HUDEP-2 (cell line): ENCODE measurements at regions not wholly inside any gene's neighbourhood (a gene's known extent, or its start where the extent isn't known, plus 50 kb on each side); places are given as distances from the start of the nearest gene placed in this dataset.

ENCODE experiments used
- DNase-seq, 76 experiments: peaks; one replicate each; lab custom pipeline; 2025; ENCODE audit not compliant: unreplicated experiment in 76 of 76; lab: John Stamatoyannopoulos, UW

DNA sequence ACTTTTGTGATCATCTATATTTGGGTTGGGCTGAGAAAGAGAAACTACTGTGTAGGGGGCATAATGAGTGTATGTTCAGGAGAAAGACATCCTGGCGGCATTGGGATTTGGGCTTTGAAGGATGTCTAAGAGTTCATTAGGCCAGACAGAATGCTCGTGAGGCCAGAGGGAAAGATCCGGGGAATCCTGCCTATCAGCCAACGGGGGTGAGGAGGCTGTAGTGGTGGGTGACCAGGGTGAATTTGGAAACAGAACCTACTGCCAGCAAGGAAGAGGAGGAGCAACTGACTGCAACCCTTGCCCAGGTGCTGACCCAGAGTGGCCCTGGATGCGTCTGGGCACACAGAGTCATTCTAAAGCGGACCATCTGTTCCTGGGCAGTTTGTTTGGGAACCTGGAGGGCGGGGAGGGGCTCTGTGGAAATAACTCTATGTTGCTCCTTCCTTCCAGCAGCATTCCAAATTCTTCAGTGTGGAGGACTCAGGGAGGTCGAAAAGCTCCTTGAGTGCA, 56.9 kb upstream of the ECE1 start:
- no peak for DNase-seq

DNA sequence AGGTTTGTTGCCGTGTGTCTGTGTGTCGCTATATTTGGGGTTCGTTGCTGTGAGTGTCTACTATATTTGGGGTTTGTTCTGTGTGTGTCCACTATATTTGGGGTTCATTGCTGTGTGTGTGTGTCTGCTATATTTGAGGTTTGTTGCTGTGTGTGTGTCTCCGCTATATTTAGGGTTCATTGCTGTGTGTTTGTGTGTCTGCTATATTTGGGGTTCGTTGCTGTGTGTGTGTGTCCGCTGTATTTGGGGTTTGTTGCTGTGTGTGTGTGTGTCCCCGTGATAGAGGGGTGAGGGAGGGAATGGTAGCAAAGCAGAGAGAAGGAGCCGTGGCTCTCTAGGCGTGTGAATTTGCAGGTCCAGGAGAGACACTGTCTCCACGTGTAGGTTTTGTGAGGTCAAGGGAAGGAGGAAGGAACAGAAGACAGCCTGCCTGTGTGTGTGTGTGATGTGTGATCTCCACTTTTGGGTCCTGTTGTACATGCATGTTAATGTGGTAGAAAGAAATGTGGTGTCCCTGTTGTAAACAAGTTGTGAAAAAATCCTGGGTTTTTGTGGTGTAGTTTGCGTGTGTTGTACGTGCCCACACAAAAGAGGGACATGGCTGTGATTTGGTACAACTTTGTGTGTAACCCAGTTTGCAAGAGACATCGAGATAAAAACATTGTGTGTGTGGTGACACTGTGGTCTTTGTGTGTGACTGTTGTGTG, 56.3 kb upstream of the ECE1 start:
- no peak for DNase-seq

GRCh38 chr1:21344750-21345443, 54.6 kb upstream of the ECE1 start:
- peak in 3 of 76 experiments; percentile 13 to 17 (median 16) for DNase-seq

DNA sequence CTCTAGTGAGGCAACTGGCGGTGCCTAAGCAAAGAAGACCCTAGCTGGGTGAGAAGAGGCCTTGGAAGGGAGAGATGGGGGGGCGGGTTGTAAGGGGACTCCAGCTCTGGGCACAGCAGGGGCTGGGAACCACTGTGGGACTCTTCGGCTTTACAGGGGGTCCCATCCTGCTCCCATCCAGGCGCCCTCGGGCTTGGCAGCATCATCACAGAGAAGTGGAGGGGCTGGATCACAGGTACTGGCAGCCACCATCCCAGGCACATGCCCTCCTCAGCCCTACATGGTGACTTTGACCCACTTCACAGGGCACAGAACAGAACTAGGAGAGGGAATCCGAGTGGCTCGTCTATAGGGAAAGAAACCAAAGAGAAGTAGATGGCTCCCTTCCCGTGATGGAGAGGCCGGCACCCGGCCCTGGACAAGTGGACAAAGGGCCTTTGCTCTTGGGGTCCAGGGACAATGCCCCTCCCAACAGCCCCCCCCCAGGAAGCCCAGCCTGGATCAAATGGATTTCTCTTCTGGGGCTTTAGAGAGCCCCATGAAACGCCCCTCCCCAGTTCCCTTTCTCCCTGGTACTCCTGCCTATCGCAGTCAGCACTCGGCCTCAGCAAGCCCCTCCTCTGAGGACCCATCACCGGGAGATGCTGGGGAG, 54.0 kb upstream of the ECE1 start:
- DNase-seq, result no peak

DNA sequence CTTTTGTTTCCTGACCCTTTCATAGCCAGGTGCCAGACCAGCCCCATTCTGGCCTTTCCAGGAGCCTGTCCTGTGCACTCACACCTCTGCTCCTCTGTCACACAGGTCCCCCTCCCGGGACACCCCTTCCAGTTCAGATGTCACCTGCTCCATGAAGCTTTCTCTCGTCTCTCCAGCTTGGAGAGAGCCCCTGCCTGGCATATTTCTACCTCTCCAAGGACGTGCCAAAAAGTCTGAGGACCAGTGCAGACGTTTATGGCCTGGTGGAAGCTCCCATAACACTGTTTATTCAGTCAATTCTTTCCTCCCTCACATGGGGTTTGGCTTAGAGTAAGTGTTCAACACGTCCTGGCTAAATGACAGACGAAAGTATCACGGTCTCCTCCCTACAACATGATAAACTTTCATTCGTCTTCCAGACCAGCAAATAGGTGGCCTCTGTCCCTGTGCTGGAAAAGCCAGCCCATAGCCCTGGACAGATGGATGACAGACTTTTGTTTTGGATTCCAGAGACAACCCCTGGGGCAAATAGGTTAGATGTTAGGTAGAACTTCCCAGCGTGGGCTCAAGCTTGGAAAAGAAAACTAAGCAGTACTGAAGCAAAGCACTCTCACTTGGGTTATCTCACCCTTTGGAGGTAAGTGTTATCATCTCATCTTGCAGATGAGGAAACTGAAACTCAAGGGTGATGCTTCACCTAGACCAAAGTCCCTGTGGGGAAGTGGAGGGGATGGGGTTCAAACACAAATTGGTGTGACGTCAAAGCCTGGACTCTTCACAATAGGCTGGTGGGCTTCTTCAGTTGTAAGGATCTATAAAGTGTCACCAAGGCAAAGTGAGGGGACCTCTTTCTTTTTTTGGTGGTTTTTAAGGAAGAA, 52.9 kb upstream of the ECE1 start:
- peak in 1 of 76 experiments; percentile 12 for DNase-seq

DNA sequence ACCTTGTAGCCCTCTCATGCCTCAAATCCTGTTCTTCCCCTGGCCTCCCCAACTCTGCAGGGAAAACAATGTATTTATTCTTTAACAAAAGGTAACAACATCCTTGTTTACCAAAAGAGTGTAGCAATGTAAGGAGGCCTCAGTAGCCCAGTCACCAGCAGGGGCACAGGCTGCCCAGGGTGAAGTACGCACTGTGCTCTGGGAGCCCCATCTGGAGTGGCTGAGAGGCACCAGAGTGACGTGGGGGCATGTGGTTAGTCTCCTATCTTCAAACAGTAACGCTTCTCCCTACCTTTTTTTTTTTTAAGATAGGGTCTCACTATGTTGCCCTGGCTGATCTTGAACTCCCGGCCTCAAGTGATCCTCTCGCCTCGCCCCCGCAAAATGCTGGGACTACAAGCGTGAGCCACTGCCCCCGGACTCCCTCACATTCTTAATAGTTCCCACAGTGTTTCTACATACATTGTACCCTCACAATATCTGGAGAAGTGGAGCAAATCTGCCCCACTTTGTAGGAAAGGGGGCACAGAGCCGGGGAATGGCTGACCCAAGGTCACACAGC, 51.3 kb upstream of the ECE1 start:
- DNase-seq, result peak in 1 of 76 experiments; percentile 22

DNA sequence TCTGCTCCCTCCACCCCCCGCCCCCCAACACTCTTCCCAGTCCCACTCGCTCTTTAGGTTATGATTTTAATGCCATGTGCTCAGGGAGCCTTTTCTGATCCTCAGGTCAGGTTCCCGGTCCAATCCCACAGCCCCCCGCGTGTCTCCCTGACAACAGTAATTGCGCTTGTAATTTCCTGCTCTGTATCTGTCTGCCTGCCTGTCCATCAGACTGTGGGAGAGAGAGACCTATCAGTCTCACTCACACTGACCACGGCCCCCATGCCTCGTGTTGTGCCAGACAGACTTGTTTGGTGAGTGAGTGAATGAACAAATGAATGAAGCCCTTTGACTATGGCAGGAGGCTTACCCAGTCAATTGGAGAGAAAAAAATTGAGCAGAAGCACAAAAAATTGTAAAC, 50.8 kb upstream of the ECE1 start:
- DNase-seq, result no peak

GRCh38 chr1:21340230-21340945, 50.1 kb upstream of the ECE1 start:
- DNase-seq, result peak in 57 of 76 experiments; percentile 12 to 79 (median 49)
